GM23338 (cell line): ENCODE measurements at regions not wholly inside any gene's neighbourhood (a gene's known extent, or its start where the extent isn't known, plus 50 kb on each side); places are given as distances from the start of the nearest gene placed in this dataset.

Experiments
- ATAC-seq: fragments of 200-7000 bp; cut with Tn5 transposase; 3 replicates; pipeline ENCODE4 v1.9.1; 2020
- DNase-seq: peaks from one replicate; pipeline ENCODE4 v3.0.0-alpha.2; 2015; ENCODE audit warnings: low spot score
- H2AFZ ChIP-seq: fragments of 200-600 bp; sonication (generic); 2 replicates; pipeline ENCODE4 v1.8.0; 2016; ENCODE audit warnings: antibody characterized with exemption, mild to moderate bottlenecking, moderate library complexity
- H3F3A ChIP-seq: fragments of 200-600 bp; sonication (generic); replicated peaks from 2 replicates; pipeline ENCODE4 v1.8.0; 2017; ENCODE audit warnings: antibody characterized with exemption, mixed run types, low read depth
- H3K27ac ChIP-seq: fragments of 200-600 bp; sonication (generic); 2 replicates; pipeline ENCODE4 v1.6.1; 2016; ENCODE audit warnings: low read depth
- H3K27me3 ChIP-seq: fragments of 200-600 bp; sonication (generic); 2 replicates; pipeline ENCODE4 v1.8.0; 2016; ENCODE audit warnings: mild to moderate bottlenecking, mixed run types, moderate library complexity; ENCODE audit not compliant: insufficient read depth
- H3K36me3 ChIP-seq: fragments of 200-600 bp; sonication (generic); 2 replicates; pipeline ENCODE4 v1.8.0; 2016; ENCODE audit warnings: mild to moderate bottlenecking; ENCODE audit not compliant: insufficient read depth
- H3K4me1 ChIP-seq: fragments of 200-600 bp; sonication (generic); 2 replicates; pipeline ENCODE4 v1.8.0; 2016; ENCODE audit warnings: mild to moderate bottlenecking, moderate library complexity; ENCODE audit not compliant: insufficient read depth
- H3K4me2 ChIP-seq: fragments of 200-600 bp; sonication (generic); 2 replicates; pipeline ENCODE4 v1.7.1; 2017; ENCODE audit warnings: mixed run types
- H3K4me3 ChIP-seq: fragments of 200-600 bp; sonication (generic); 2 replicates; pipeline ENCODE4 v1.6.1; 2016; ENCODE audit warnings: mixed run types
- H3K79me2 ChIP-seq: fragments of 200-600 bp; sonication (generic); replicated peaks from 2 replicates; pipeline ENCODE4 v1.8.0; 2017; ENCODE audit warnings: mild to moderate bottlenecking; ENCODE audit not compliant: insufficient read depth
- H3K9me2 ChIP-seq: fragments of 200-600 bp; sonication (generic); 2 replicates; pipeline ENCODE4 v1.8.0; 2017; ENCODE audit not compliant: insufficient read depth
- H4K20me1 ChIP-seq: fragments of 200-600 bp; sonication (generic); replicated peaks from 2 replicates; pipeline ENCODE4 v1.8.0; 2017; ENCODE audit warnings: mild to moderate bottlenecking; ENCODE audit not compliant: insufficient read depth
- H3K27ac Mint-ChIP-seq: 2 replicates; pipeline ENCODE4 v1.8.0; 2020; ENCODE audit warnings: inconsistent platforms, mild to moderate bottlenecking, moderate library complexity, mixed read lengths
- H3K27me3 Mint-ChIP-seq: 3 replicates; pipeline ENCODE4 v1.8.0; 2022; ENCODE audit warnings: low read depth, mild to moderate bottlenecking, moderate library complexity, mixed read lengths, inconsistent platforms; ENCODE audit not compliant: insufficient read depth, poor library complexity
- H3K36me3 Mint-ChIP-seq: 3 replicates; pipeline ENCODE4 v1.8.0; 2021; ENCODE audit warnings: low read depth, mild to moderate bottlenecking, inconsistent platforms, moderate library complexity, mixed read lengths
- H3K4me1 Mint-ChIP-seq: 3 replicates; pipeline ENCODE4 v1.8.0; 2020; ENCODE audit warnings: mild to moderate bottlenecking, inconsistent platforms, mixed read lengths
- H3K4me3 Mint-ChIP-seq: 3 replicates; pipeline ENCODE4 v1.8.0; 2021; ENCODE audit warnings: moderate library complexity, mild to moderate bottlenecking, inconsistent platforms, mixed read lengths
- H3K9me3 Mint-ChIP-seq: 3 replicates; pipeline ENCODE4 v1.8.0; 2020; ENCODE audit warnings: moderate library complexity, mild to moderate bottlenecking, inconsistent platforms, mixed read lengths
- CREB1 ChIP-seq: fragments of 250-450 bp; sonication (Bioruptor Pico); IDR thresholded peaks from 2 replicates; pipeline ENCODE4 v1.5.0; 2020; ENCODE audit warnings: low read depth, mild to moderate bottlenecking, moderate library complexity
- ETS1 ChIP-seq: IDR thresholded peaks from 2 replicates; pipeline ENCODE4 v1.6.1; 2016; ENCODE audit warnings: antibody characterized with exemption
- EZH2 ChIP-seq: fragments of 200-600 bp; sonication (generic); IDR thresholded peaks from one replicate; pipeline ENCODE4 v1.8.0; 2017; ENCODE audit warnings: antibody characterized with exemption, mild to moderate bottlenecking, low read depth; ENCODE audit not compliant: unreplicated experiment
- EZH2phosphoT487 ChIP-seq: fragments of 200-600 bp; sonication (generic); IDR thresholded peaks from one replicate; pipeline ENCODE4 v1.8.1; 2018; ENCODE audit warnings: antibody characterized with exemption; ENCODE audit not compliant: unreplicated experiment
- JUNB ChIP-seq: IDR thresholded peaks from one replicate; pipeline ENCODE4 v1.6.1; 2016; ENCODE audit warnings: antibody characterized with exemption; ENCODE audit not compliant: unreplicated experiment
- NANOG ChIP-seq: IDR thresholded peaks from 2 replicates; pipeline ENCODE4 v1.6.1; 2016; ENCODE audit warnings: antibody characterized with exemption, borderline replicate concordance
- POLR2AphosphoS5 ChIP-seq: IDR thresholded peaks from 2 replicates; pipeline ENCODE4 v1.6.1; 2016; ENCODE audit warnings: antibody characterized with exemption, low read depth
- REST ChIP-seq: IDR thresholded peaks from one replicate; pipeline ENCODE4 v1.6.1; 2018; ENCODE audit warnings: antibody characterized with exemption; ENCODE audit not compliant: unreplicated experiment
- ZNF114 ChIP-seq: fragments of 250-450 bp; sonication (Bioruptor Pico); IDR thresholded peaks from 2 replicates; pipeline ENCODE4 v1.5.0; 2020; ENCODE audit warnings: mild to moderate bottlenecking, moderate library complexity
- ZNF331 ChIP-seq: fragments of 250-450 bp; sonication (Bioruptor Pico); IDR thresholded peaks from 2 replicates; pipeline ENCODE4 v1.5.0; 2020; ENCODE audit warnings: low read depth, mild to moderate bottlenecking, moderate library complexity
- ZNF462 ChIP-seq: fragments of 250-450 bp; sonication (Bioruptor Pico); IDR thresholded peaks from 2 replicates; pipeline ENCODE4 v1.5.0; 2020; ENCODE audit warnings: mild to moderate bottlenecking, moderate library complexity

DNA sequence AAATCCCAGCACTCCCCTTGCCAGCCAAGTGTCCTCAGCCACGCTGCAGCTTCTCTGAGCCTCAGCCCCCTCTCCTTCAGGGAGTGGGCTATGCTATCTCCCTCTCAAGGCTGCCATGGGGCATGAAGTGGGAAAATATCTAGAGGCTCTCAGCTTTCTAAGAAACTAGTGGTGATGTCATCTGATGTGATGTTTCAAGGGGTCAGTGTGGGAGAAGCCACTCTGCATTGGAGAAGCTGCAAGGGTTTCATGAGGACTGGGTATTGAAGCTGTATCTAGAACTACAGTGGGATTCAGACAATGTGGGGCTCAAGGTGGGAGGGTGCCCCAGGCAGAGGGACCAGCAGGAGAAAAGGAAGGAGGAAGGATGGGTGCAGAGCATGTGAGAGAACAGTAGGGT lies 210.2 kb downstream of the TLE3 start:
- Mint-ChIP-seq H3K4me1 (peaks cover 3% of the 10 kb centered on the region), H3K9me3 (peaks cover 7% of the 10 kb centered on the region), H3K36me3 (no peaks in the 10 kb centered on the region), H3K4me3 (no peak overlapping the region), H3K27ac (no peak overlapping the region), H3K27me3 (no peaks in the 10 kb centered on the region)
- no peak for ATAC-seq
- Histone ChIP-seq H3K4me3 (no peak overlapping the region), H3K4me2 (no peak overlapping the region), H3K27me3 (no peaks in the 10 kb centered on the region), H3K79me2 (no peaks in the 10 kb centered on the region), H3K4me1 (no peaks in the 10 kb centered on the region), H2AFZ (no peak overlapping the region), H4K20me1 (no peaks in the 10 kb centered on the region), H3K36me3 (no peaks in the 10 kb centered on the region), H3K9me2 (peaks cover 5% of the 10 kb centered on the region; the same call in 1 of the 2 replicates), H3K27ac (no peak overlapping the region), H3F3A (no peaks in the 10 kb centered on the region)
- DNase-seq, result no peak
- TF ChIP-seq POLR2AphosphoS5 (no peak), CREB1 (CRISPR knock-in tag) (no peak), NANOG (no peak), EZH2 (no peak), ZNF331 (CRISPR knock-in tag) (no peak)

DNA sequence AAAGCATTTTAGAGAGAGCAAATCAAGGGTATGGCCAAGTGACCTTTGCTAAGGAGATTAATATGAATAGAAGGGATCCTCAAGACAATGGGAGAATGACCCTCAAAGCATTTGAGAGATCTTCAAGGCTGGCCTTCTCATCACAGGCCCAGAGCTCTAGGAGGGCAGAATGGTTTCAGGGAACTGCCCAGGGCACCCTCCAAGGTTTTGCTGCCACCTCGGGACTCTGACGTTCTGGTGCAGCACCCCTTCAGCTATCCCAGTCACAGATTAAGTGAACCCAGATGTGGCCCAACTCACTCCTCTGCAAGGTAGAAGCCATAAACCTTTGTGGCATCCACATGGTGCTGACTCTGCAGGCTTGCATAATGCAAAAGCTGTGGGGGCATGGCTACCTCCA lies 209.3 kb downstream of the TLE3 start:
- no peaks in the 10 kb centered on the region for H3K27me3 Mint-ChIP-seq
- H3K4me2 ChIP-seq, result no peak overlapping the region
- no peaks in the 10 kb centered on the region for H3K36me3 Mint-ChIP-seq
- no peak overlapping the region for H3K4me3 ChIP-seq
- no peak overlapping the region for H3K27ac ChIP-seq
- no peak overlapping the region for H3K27ac Mint-ChIP-seq
- no peaks in the 10 kb centered on the region for H3F3A ChIP-seq
- H3K36me3 ChIP-seq, result no peaks in the 10 kb centered on the region
- ATAC-seq (no peak), DNase-seq (no peak)
- no peak overlapping the region for H3K4me3 Mint-ChIP-seq
- H3K9me3 Mint-ChIP-seq, result peaks cover 7% of the 10 kb centered on the region
- H2AFZ ChIP-seq, result no peak overlapping the region
- no peaks in the 10 kb centered on the region for H3K4me1 ChIP-seq
- no peaks in the 10 kb centered on the region for H3K27me3 ChIP-seq
- H3K4me1 Mint-ChIP-seq, result peaks cover 3% of the 10 kb centered on the region
- no peaks in the 10 kb centered on the region for H4K20me1 ChIP-seq
- H3K9me2 ChIP-seq, result peaks cover 5% of the 10 kb centered on the region
- no peaks in the 10 kb centered on the region for H3K79me2 ChIP-seq
- TF ChIP-seq POLR2AphosphoS5 (no peak), ZNF331 (CRISPR knock-in tag) (no peak), CREB1 (CRISPR knock-in tag) (no peak), ETS1 (no peak), REST (no peak), EZH2phosphoT487 (no peak), ZNF462 (CRISPR knock-in tag) (no peak), NANOG (no peak), JUNB (no peak), ZNF114 (no peak)
